HG03039 (cell line): ENCODE measurements at regions not wholly inside any gene's neighbourhood (a gene's known extent, or its start where the extent isn't known, plus 50 kb on each side); places are given as distances from the start of the nearest gene placed in this dataset.
"Not testable (repeated sequence)": the region's sequence is repeated elsewhere in the genome, so short reads cannot be mapped to it uniquely, and the experiment has no call there.

Experiments
- ATAC-seq: cut with Tn5 transposase; IDR thresholded peaks from one replicate; pipeline ENCODE4 v1.9.1; 2021; ENCODE audit warnings: mild to moderate bottlenecking, moderate library complexity; ENCODE audit not compliant: unreplicated experiment

DNA sequence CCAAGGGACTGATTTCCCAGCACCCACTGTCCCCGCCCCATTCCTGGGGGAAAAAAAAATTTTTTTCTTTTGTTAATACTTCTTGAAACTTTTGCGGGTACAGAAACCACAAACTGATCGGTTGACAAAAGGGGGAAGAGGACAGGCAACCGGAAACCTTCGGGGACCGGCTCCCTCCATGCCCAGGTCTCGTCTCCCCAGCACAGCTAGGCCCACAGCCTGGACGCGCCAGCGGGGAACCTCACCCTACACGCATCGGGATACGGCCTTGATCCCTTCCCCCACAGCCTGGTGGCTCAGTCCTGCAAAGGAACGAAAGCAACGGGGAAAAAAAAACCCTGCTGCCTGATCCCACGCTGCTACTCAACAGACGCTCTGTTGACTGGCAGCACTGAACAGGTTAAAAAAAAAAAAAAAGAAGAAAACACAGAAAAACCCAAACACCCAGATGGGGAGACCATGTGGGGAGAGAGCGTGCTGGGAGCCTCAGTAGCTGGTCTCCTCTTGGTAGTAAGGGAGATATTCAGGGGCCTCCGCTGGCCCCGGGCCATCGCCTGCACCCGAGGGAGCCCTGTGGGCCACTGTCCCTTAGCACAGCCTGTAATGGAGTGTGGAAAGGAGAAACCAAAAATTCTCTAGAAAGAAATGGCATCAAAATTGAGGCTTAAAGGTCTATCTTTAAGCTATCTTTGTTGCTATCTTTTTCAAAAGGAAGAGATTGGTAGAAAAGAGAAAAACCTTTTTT is 185.7 kb downstream of the POTEC start:
- not testable (repeated sequence) for ATAC-seq

DNA sequence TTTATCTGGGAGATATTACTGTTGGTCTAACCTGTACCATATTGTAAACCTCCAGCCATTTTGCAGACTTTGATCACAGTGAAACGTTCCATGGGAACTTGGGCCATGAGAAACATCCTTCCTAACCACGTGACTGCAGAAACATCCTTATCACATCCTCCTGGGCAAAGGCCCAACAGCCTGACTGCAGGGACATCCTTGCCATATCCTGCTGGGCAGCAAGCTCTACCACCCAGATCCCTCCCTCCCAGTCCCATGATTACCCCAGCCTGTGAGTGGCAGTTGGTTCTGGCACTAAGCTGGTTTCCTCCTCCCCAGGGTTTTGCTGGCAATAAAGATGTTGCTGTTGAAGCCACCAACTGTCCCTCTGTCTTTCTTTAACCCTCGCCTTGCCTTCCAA is 201.2 kb downstream of the POTEC start:
- not testable (repeated sequence) for ATAC-seq

DNA sequence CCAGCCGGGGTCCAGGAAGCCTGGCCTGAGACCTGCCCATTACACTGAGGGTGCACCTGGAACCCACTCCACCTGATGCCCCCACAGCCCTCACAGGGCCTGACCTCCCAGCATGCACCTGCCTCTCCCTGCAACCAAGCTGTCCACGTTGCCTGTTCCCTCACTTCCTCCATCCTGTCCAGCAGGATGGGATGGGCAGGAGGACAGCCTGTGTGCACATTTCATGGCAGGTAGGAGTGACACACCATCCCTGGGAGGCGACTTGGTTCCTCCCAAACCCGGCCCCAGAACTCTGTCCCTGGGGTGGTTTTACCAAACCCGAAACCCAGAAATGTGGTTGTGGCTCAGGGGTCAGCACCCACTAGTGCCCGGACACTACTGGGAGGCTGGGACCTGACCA is 203.8 kb upstream of the ZNF519 start:
- ATAC-seq: not testable (repeated sequence)

DNA sequence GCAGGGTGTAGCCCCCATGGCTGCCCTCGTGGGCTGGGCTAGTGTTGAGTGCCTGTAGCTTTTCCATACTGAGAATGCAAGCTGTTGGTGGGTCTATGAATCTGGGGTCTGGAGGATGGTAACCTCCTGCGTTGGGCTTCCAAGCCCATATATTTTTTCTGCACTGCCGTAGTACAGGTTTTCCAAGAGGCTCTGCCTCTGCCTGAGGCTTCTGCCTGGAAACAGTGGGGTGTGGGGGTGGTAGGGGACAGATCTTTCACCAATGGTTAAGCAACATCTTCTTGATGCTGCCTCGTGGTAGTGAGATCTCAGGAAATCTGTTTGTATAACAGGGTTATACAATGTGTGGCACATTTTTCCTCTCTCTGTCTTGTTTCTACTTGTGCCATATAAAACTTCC is 189.0 kb upstream of the ZNF519 start:
- not testable (repeated sequence) for ATAC-seq

DNA sequence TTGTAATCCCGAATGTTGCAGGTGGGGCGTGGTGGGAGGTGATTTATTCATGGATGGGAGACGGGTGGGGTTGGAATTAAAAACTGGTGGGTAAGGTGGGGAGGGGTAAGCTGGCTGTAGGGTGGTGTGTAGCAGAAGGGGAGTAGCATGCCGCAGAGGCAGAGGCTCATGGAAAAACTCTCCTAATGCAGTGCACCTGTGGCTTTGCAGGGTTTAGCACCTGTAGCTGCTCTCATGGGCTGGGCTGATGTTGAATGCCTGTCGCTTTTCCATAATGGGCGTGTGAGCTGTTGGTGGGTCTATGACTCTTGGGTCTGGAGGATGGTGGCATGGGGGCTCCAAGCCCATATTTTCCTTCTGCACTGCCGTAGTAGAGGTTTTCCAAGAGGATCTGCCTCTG is 169.0 kb upstream of the ZNF519 start:
- not testable (repeated sequence) for ATAC-seq

DNA sequence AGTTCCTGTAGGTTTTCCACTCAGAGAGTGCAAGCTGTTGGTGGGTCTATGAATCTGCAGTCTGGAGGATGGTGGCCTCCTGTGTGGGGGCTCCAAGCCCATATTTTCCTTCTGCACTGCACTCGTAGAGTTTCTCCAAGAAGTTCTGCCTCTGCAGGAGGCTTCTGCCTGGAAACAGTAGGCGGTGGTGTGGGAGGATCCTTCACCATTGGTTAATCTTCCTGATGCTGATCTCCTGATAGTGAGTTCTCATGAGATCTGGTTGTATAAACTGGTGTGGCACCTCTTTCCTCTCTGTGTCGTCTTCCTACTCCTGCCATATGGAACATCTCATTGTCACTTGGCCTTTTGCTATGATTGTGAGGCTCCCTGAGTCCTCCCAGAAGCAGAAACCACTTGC is 162.8 kb upstream of the ZNF519 start:
- not testable (repeated sequence) for ATAC-seq

DNA sequence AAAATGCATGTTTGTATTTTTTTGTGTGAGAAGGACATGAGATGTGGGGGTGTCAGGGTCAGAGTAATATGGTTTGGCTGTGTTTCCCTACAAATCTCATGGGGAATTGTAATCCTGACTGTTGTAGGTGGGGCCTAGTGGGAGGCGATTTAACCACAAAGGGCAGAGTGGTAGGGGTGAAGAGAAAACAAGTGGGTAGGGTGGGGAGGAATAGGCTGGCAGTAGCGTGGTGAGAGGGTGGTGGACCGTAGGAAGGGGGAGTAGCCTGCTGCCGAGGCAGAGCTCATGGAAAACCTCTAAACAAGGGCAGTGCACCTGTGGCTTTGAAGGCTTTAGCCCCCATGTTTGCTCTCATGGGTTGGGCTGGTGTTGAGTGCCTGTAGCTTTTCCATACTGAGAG is 152.8 kb upstream of the ZNF519 start:
- no peak for ATAC-seq

DNA sequence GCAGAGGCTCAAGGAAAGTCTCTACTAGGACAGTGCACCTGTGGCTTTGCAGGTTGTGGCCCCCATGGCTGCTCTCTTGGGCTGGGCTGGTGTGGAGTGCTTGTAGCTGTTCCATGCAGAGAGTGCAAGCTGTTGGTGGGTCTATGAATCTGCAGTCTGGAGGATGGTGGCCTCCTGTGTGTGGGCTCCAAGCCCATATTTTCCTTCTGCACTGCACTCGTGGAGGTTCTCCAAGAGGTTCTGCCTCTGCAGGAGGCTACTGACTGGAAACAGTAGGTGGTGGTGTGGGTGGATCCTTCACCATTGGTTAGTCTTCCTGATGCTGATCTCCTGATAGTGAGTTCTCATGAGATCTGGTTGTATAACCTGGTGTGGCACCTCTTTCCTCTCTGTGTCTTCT is 143.2 kb upstream of the ZNF519 start:
- not testable (repeated sequence) for ATAC-seq

DNA sequence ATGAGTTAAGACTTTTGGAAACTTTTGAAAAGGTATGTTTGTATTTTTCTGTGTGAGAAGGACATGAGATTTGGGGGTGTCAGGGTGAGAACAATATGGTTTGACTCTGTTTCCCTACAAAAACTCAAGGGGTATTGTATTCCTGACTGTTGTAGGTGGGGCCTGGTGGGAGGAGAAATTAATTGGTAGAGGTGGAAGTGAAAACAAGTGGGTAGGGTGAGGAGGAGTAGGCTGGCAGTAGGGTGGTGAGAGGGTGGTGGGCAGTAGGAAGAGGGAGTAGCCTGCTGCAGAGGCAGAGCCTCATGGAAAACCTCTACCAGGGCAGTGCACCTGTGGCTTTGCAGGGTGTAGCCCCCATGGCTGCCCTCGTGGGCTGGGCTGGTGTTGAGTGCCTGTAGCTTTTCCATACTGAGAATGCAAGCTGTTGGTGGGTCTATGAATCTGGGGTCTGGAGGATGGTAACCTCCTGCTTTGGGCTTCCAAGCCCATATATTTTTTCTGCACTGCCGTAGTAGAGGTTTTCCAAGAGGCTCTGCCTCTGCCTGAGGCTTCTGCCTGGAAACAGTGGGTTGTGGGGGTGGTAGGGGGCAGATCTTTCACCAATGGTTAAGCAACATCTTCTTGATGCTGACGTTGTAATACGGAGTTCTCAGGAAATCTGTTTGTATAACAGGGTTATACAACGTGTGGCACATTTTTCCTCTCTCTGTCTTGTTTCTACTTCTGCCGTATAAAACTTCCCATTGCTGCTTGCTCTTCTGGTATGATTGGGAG is 133.6 kb upstream of the ZNF519 start:
- ATAC-seq: not testable (repeated sequence)

DNA sequence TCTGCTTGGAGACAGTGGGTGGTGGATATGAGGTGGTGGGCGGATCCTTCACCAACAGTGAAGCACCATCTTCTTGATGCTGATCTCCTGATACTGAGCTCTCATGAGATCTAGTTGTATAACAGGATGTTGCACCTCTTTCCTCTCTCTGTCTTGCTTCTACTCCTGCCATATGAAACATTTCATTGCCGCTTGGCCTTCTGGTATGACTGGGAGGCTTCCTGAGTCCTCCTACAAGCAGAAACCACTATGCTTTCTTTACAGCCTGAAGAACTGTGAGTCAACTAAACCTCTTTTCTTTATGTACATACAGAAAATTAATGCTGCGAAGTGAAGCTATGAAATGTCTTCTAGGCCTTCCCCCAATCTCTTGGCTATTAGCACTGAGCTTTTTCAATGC is 130.6 kb upstream of the ZNF519 start:
- not testable (repeated sequence) for ATAC-seq

DNA sequence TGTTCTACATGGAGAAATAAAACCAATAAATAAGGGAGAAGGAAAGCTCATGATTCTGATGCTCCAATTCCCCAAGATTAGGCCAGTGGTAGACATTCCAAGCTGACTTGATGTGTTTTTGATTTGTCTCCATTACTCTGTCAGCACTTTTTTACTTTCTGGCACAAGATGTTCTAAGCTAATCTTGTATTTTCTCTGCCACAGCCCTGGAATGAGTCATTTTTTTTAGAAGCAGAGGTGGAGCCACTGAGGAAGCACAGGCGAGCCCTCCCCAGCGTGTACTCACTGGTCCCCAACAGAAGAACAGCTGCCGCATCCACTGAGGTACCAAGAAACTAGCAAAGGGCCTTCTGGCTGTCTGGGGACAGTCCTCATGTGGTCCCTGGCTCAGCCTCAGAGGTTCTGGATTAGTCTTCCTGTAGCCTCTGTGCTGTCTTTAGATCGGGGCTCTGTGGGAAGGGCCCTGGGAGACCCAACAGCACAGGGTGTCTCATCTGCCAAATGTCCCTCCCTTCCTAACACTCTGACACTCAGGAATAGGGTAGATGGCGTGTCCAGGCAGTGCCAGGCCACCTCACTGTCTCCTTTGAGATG is 117.9 kb upstream of the ZNF519 start:
- ATAC-seq: not testable (repeated sequence)

DNA sequence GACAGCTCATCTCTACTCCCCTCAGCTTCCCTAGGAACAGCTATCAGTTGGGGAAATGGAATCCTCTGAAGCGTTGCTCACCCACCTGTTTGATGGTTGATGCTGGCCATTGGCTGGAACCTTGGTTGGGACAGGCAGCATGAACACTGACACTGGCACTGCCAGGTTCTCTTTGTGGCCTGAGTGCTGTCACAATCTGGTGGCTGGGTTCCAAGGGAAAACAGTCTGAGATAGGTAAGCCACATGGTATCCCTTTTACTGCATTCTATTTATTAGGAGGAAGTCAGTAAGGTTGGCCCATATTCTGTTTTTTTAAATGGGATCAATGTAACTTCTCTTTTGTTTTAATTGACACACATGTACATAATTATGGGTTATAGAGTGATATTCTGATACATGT is 107.0 kb upstream of the ZNF519 start:
- not testable (repeated sequence) for ATAC-seq

DNA sequence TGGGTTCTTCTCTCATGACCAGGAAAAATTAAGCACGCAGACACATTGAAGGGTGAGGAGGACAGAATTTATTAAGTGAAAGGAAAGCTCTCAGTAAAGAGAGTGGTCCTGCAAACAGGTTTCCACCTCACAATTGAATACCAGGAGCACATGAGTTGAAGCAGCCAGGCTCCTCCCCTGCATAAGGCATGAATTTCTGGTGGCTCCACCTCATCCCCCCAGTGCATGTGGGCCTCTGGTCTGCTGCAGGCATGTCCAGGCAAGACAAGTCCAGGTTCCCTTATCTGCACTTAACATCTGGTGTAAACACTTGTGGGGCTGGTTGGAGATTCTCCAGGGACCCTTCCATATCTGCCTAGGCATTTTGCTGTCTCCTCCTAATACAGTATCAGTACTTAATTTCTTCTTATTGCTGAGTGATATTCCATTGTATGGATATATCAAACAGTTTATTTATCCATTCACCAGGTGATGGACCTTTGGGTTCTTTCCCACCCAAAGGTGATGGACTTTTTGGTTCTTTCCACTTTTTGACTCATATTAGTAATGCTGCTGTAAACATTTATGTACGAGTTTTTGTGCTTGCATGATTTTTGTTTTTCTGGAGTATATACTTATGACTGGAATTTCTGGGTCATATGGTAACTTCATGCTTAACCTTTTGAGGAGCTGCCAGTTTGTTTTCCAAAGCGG is 104.3 kb upstream of the ZNF519 start:
- ATAC-seq: not testable (repeated sequence)

DNA sequence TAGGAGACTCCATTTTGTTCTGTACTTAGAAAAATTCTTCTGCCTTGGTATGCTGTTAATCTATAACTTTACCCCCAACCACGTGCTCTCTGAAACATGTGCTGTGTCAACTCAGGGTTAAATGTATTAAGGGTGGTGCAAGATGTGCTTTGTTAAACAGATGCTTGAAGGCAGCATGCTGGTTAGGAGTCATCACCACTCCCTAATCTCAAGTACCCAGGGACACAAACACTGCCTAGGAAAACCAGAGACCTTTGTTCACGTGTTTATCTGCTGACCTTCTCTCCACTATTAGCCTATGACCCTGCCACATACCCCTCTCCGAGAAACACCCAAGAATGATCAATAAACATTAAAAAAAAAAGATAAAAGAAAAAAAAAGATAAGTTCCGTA is 93.0 kb upstream of the ZNF519 start:
- ATAC-seq: not testable (repeated sequence)

DNA sequence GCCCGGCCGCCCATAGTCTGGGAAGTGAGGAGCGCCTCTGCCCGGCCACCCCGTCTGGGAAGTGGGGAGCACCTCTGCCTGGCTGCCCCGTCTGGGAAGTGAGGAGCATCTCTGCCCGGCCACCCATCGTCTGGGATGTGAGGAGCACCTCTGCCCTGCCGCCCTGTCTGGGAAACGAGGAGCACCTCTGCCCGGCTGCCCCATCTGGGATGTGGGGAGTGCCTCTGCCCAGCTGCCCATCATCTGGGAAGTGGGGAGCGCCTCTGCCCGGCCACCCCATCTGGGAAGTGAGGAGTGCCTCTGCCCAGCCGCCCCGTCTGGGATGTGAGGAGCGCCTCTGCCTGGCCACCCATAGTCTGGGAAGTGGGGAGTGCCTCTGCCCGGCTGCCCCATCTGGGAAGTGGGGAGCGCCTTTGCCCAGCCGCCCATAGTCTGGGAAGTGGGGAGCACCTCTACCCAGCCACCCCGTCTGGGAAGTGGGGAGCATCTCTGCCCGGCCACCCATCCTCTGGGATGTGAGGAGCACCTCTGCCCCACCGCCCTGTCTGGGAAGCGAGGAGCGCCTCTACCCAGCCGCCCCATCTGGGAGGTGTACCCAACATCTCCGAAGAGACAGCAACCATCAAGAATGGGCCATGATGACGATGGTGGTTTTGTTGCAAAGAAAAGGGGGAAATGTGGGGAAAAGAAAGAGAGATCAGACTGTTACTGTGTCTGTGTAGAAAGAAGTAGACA is 92.5 kb upstream of the ZNF519 start:
- not testable (repeated sequence) for ATAC-seq

DNA sequence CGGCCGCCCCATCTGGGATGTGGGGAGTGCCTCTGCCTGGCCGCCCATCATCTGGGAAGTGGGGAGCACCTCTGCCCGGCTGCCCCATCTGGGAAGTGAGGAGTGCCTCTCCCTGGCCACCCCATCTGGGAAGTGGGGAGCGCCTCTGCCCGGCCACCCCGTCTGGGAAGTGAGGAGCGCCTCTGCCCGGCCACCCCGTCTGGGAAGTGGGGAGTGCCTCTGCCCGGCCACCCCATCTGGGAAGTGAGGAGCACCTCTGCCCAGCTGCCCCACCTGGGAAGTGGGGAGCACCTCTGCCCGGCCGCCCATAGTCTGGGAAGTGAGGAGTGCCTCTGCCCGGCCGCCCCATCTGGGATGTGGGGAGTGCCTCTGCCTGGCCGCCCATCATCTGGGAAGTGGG is 91.7 kb upstream of the ZNF519 start:
- not testable (repeated sequence) for ATAC-seq

DNA sequence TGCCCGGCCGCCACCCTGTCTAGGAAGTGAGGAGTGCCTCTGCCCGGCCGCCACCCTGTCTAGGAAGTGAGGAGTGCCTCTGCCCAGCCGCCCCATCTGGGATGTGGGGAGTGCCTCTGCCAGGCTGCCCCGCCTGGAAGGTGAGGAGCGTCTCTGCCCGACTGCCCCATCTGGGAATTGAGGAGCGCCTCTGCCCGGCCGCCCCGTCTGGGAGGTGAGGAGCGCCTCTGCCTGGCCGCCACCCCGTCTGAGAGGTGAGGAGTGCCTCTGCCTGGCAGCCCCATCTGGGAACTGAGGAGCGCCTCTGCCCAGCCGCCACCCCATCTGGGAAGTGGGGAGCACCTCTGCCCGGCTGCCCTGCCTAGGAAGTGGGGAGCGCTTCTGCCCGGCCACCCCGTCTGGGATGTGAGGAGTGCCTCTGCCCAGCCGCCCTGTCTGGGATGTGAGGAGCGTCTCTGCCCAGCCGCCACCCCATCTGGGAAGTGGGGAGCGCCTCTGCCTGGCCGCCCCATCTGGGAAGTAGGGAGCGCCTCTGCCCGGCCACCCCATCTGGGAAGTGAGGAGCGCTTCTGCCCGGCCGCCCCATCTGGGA is 91.1 kb upstream of the ZNF519 start:
- not testable (repeated sequence) for ATAC-seq

DNA sequence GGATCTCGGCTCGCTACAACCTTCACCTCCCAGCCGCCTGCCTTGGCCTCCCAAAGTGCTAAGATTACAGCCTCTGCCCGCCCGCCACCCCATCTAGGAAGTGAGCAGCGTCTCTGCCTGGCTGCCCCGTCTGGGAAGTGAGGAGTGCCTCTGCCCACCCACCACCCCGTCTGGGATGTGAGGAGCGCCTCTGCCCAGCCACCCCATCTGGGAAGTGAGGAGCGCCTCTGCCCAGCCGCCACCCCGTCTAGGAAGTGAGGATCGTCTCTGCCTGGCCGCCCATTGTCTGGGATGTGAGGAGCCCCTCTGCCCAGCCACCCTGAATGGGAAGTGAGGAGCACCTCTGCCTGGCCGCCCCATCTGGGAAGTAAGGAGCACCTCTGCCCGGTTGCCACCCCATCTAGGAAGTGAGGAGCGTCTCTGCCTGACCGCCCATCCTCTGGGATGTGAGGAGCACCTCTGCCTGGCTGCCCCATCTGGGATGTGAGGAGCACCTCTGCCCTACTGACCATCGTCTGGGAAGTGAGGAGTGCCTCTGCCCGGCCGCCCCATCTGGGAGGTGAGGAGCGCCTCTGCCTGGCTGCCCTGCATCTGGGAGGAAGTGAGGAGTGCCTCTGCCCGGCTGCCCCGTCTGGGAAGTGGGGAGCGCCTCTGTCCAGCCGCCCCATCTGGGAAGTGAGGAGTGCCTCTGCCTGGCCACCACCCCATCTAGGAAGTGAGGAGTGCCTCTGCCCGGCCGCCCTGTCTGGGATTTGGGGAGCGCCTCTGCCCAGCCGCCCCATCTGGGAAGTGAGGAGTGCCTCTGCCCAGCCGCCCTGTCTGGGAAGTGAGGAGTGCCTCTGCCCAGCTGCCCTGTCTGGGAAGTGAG is 90.4 kb upstream of the ZNF519 start:
- not testable (repeated sequence) for ATAC-seq

DNA sequence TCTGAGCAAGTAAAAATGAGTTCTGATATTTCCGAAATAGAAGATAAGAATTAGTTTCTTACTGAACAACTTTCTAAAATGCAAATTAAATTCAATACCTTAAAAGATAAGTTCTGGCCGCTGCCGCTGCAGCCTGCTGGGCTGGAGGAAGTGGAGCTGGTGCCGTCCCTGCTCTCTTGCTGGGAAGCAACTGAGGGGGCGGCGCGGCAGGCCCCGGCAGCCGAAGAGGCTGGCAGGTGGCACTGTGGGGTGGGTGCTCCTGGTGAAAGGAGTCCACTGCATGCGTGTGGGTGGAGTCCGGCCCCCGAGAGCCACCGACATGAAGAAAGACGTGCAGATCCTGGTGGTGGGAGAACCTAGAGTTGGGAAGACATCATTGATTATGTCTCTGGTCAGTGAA is 89.5 kb upstream of the ZNF519 start:
- no peak for ATAC-seq
